OCI-LY1 (cell line): ENCODE measurements at regions not wholly inside any gene's neighbourhood (a gene's known extent, or its start where the extent isn't known, plus 50 kb on each side); places are given as distances from the start of the nearest gene placed in this dataset.

Experiments
- EZH2 ChIP-seq: fragments of 200-600 bp; sonication (generic), shearing (Covaris generic); IDR thresholded peaks from 2 replicates; pipeline ENCODE4 v1.8.0; 2017; ENCODE audit warnings: borderline replicate concordance, mixed run types, mild to moderate bottlenecking, antibody characterized with exemption, low read length, moderate library complexity, mixed read lengths
- TF ChIP-seq, protein P1 (sequence below): fragments of 200-600 bp; sonication (generic), shearing (Covaris generic); IDR thresholded peaks from 2 replicates; pipeline ENCODE4 v1.5.1; 2017; ENCODE audit warnings: mild to moderate bottlenecking, antibody characterized with exemption, low read length, moderate library complexity, mixed read lengths

GRCh38 chr13:81916461-81916860 is 1575.5 kb upstream of the SPRY2 start:
- TF ChIP-seq, protein P1, sequence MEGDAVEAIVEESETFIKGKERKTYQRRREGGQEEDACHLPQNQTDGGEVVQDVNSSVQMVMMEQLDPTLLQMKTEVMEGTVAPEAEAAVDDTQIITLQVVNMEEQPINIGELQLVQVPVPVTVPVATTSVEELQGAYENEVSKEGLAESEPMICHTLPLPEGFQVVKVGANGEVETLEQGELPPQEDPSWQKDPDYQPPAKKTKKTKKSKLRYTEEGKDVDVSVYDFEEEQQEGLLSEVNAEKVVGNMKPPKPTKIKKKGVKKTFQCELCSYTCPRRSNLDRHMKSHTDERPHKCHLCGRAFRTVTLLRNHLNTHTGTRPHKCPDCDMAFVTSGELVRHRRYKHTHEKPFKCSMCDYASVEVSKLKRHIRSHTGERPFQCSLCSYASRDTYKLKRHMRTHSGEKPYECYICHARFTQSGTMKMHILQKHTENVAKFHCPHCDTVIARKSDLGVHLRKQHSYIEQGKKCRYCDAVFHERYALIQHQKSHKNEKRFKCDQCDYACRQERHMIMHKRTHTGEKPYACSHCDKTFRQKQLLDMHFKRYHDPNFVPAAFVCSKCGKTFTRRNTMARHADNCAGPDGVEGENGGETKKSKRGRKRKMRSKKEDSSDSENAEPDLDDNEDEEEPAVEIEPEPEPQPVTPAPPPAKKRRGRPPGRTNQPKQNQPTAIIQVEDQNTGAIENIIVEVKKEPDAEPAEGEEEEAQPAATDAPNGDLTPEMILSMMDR: no peak
- no peak for TF ChIP-seq EZH2
